Esophagus (tissue), 2 donors: ENCODE measurements at regions not wholly inside any gene's neighbourhood (a gene's known extent, or its start where the extent isn't known, plus 50 kb on each side); places are given as distances from the start of the nearest gene placed in this dataset.
"Not testable (repeated sequence)": the region's sequence is repeated elsewhere in the genome, so short reads cannot be mapped to it uniquely, and the experiment has no call there.

Experiments used
- H3K27ac ChIP-seq, 2 donors: one replicate each; pipeline ENCODE4 v1.5.1; 2013; ENCODE audit warnings: low read depth in 2 of 2, mild to moderate bottlenecking in 2 of 2, inconsistent platforms in 1 of 2, low read length in 1 of 2, moderate library complexity in 1 of 2
- H3K27me3 ChIP-seq, 2 donors: one replicate each; pipeline ENCODE4 v1.6.1; 2013; ENCODE audit warnings: low read length in 2 of 2, control low read depth in 1 of 2, mild to moderate bottlenecking in 1 of 2; ENCODE audit not compliant: insufficient read depth in 2 of 2, control insufficient read depth in 1 of 2
- H3K36me3 ChIP-seq, 2 donors: one replicate each; pipeline ENCODE4 v1.6.1; 2013; ENCODE audit warnings: low read length in 1 of 2; ENCODE audit not compliant: control insufficient read depth in 2 of 2, insufficient read depth in 2 of 2
- H3K4me1 ChIP-seq, 2 donors: one replicate each; pipeline ENCODE4 v1.6.1; 2013; ENCODE audit warnings: low read length in 1 of 2; ENCODE audit not compliant: control insufficient read depth in 2 of 2, insufficient read depth in 2 of 2
- H3K4me3 ChIP-seq, 2 donors: one replicate each; pipeline ENCODE4 v1.5.1; 2013; ENCODE audit warnings: low read length in 2 of 2, mild to moderate bottlenecking in 2 of 2, low read depth in 1 of 2, moderate library complexity in 1 of 2
- H3K9me3 ChIP-seq, 2 donors: one replicate each; pipeline ENCODE4 v1.6.1; 2013; ENCODE audit warnings: mild to moderate bottlenecking in 2 of 2, low read depth in 1 of 2, low read length in 1 of 2, moderate library complexity in 1 of 2; ENCODE audit not compliant: control insufficient read depth in 2 of 2, insufficient read depth in 1 of 2
- WGBS, 2 donors: extraction: QIAGEN DNeasy Blood & Tissue Kit; methylation state at CpG; one replicate each; pipeline ENCODE4 v1.1.7; 2013; 5-methylcytosine and 5-hydroxymethylcytosine counted together
- donor health status: healthy with polysubstance abuse.
- donor health status: Bipolar disorder and iron deficiency.

GRCh38 chr5:17375886-17376285 lies 122.1 kb upstream of the TAF11L2 start:
- WGBS, 2 donors: 90 to 94% methylated on average over 2 of the region's 2 CpGs
- H3K27me3 ChIP-seq, H3K4me3 ChIP-seq, H3K36me3 ChIP-seq, H3K4me1 ChIP-seq, H3K9me3 ChIP-seq, H3K27ac ChIP-seq: not testable (repeated sequence)

GRCh38 chr5:17378346-17378997 lies 119.6 kb upstream of the TAF11L2 start:
- H3K27ac ChIP-seq: no peak overlapping the region
- H3K4me1 ChIP-seq: no peaks in the 10 kb centered on the region
- WGBS, 2 donors: 68 to 74% methylated on average over 6 of the region's 6 CpGs
- no peaks in the 10 kb centered on the region for H3K9me3 ChIP-seq
- H3K4me3 ChIP-seq: no peak overlapping the region
- H3K27me3 ChIP-seq: no peaks in the 10 kb centered on the region
- no peaks in the 10 kb centered on the region for H3K36me3 ChIP-seq

GRCh38 chr5:17379100-17379951 lies 118.7 kb upstream of the TAF11L2 start:
- no peak overlapping the region for H3K4me3 ChIP-seq
- 77 to 82% methylated on average over 7 of the region's 7 CpGs for WGBS, 2 donors
- H3K9me3 ChIP-seq: no peaks in the 10 kb centered on the region
- no peak overlapping the region for H3K27ac ChIP-seq
- no peaks in the 10 kb centered on the region for H3K36me3 ChIP-seq
- no peaks in the 10 kb centered on the region for H3K4me1 ChIP-seq
- H3K27me3 ChIP-seq: no peaks in the 10 kb centered on the region

GRCh38 chr5:17381932-17382331 lies 116.1 kb upstream of the TAF11L2 start:
- Histone ChIP-seq H3K4me3 (no peak overlapping the region), H3K27ac (no peak overlapping the region), H3K4me1 (no peaks in the 10 kb centered on the region), H3K27me3 (no peaks in the 10 kb centered on the region), H3K36me3 (no peaks in the 10 kb centered on the region), H3K9me3 (no peaks in the 10 kb centered on the region)
- WGBS, 2 donors: 90 to 100% methylated on average over 2 of the region's 2 CpGs

GRCh38 chr5:17383526-17383925 lies 114.5 kb upstream of the TAF11L2 start:
- 46 to 48% methylated on average over 3 of the region's 3 CpGs for WGBS, 2 donors
- H3K27ac ChIP-seq: no peak overlapping the region
- no peaks in the 10 kb centered on the region for H3K9me3 ChIP-seq

GRCh38 chr5:17384181-17384580 lies 113.8 kb upstream of the TAF11L2 start:
- no peaks in the 10 kb centered on the region for H3K9me3 ChIP-seq
- H3K27me3 ChIP-seq: no peaks in the 10 kb centered on the region
- H3K4me3 ChIP-seq: no peak overlapping the region
- no peaks in the 10 kb centered on the region for H3K4me1 ChIP-seq
- no peaks in the 10 kb centered on the region for H3K36me3 ChIP-seq
- no peak overlapping the region for H3K27ac ChIP-seq

More at GRCh38 chr5:17383526-17383925, 114.5 kb upstream of the TAF11L2 start:
- H3K4me1 ChIP-seq: no peaks in the 10 kb centered on the region
- no peaks in the 10 kb centered on the region for H3K27me3 ChIP-seq
- H3K36me3 ChIP-seq: no peaks in the 10 kb centered on the region
- no peak overlapping the region for H3K4me3 ChIP-seq

- no peak overlapping the region for H3K27ac ChIP-seq
- H3K4me3 ChIP-seq: no peak overlapping the region
- H3K27me3 ChIP-seq: no peaks in the 10 kb centered on the region
- no peaks in the 10 kb centered on the region for H3K4me1 ChIP-seq
- no peaks in the 10 kb centered on the region for H3K9me3 ChIP-seq
- 89 to 94% methylated on average over 1 of the region's 1 CpG for WGBS, 2 donors
- H3K36me3 ChIP-seq: no peaks in the 10 kb centered on the region
These were observed 109.3 kb upstream of the TAF11L2 start for GRCh38 chr5:17388717-17389116.

GRCh38 chr5:17394086-17394485 lies 103.9 kb upstream of the TAF11L2 start:
- Histone ChIP-seq H3K36me3 (no peaks in the 10 kb centered on the region), H3K4me1 (no peaks in the 10 kb centered on the region), H3K27ac (no peak overlapping the region), H3K4me3 (no peak overlapping the region), H3K9me3 (no peaks in the 10 kb centered on the region), H3K27me3 (no peaks in the 10 kb centered on the region)
- WGBS, 2 donors: 73 to 83% methylated on average over 1 of the region's 1 CpG

GRCh38 chr5:17395106-17395880 lies 102.7 kb upstream of the TAF11L2 start:
- Histone ChIP-seq H3K27ac (no peak overlapping the region), H3K27me3 (no peaks in the 10 kb centered on the region), H3K36me3 (no peaks in the 10 kb centered on the region), H3K9me3 (no peaks in the 10 kb centered on the region), H3K4me1 (no peaks in the 10 kb centered on the region), H3K4me3 (no peak overlapping the region)
- WGBS, 2 donors: 71 to 74% methylated on average over 5 of the region's 5 CpGs
